ENCODE measurements at regions not wholly inside any gene's neighbourhood (a gene's known extent, or its start where the extent isn't known, plus 50 kb on each side); places are given as distances from the start of the nearest gene placed in this dataset.

DNA sequence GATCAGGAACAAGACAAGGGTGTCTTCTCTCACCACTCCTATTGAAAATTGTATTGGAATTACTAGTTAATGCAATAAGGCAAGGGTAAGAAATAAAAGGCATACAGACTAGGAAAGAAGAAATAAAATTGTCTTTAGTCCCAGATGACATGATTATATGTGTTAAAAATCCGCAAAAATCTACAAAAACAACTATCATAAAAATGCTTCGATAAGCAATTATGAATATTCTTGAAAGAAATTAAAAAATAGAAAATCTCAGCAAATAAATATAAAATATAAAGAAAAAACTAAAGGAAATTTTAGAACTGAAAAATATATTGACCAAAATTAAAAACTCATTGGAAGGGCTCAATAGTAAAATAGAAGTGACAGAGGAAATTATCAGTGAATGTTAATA, 243.3 kb downstream of the ZNF674 start:
- no peak for TF ChIP-seq ZNF311 (tag by site-specific recombination; IDR thresholded peaks at IDR 0.05; ENCODE audit: borderline replicate concordance)
- TF ChIP-seq, protein P1, sequence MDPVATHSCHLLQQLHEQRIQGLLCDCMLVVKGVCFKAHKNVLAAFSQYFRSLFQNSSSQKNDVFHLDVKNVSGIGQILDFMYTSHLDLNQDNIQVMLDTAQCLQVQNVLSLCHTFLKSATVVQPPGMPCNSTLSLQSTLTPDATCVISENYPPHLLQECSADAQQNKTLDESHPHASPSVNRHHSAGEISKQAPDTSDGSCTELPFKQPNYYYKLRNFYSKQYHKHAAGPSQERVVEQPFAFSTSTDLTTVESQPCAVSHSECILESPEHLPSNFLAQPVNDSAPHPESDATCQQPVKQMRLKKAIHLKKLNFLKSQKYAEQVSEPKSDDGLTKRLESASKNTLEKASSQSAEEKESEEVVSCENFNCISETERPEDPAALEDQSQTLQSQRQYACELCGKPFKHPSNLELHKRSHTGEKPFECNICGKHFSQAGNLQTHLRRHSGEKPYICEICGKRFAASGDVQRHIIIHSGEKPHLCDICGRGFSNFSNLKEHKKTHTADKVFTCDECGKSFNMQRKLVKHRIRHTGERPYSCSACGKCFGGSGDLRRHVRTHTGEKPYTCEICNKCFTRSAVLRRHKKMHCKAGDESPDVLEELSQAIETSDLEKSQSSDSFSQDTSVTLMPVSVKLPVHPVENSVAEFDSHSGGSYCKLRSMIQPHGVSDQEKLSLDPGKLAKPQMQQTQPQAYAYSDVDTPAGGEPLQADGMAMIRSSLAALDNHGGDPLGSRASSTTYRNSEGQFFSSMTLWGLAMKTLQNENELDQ (tag by site-specific recombination; IDR thresholded peaks at IDR 0.05; ENCODE audit: low read depth): no peak

Data from HEK293 (cell line).